SK-N-SH treated with all-trans-retinoic acid at 6 μM for 48 hours (cell line): ENCODE measurements at regions not wholly inside any gene's neighbourhood (a gene's known extent, or its start where the extent isn't known, plus 50 kb on each side); places are given as distances from the start of the nearest gene placed in this dataset.

Source experiments
- ATAC-seq: fragments of 200-7000 bp; cut with Tn5 transposase; 3 replicates; pipeline ENCODE4 v1.9.1; 2020; ENCODE audit warnings: mild to moderate bottlenecking, moderate library complexity
- ARNTL ChIP-seq: fragments of 450-650 bp; formaldehyde crosslinking; IDR thresholded peaks from 2 replicates; pipeline ENCODE4 v1.5.0; 2020; ENCODE audit warnings: low read depth, mild to moderate bottlenecking, moderate library complexity, borderline replicate concordance
- BACH2 ChIP-seq: fragments of 250-450 bp; sonication (Bioruptor Pico); IDR thresholded peaks from 2 replicates; pipeline ENCODE4 v1.9.0; 2021; ENCODE audit warnings: mild to moderate bottlenecking, borderline replicate concordance
- CSDC2 ChIP-seq: fragments of 250-450 bp; sonication (Bioruptor Pico); IDR thresholded peaks from 2 replicates; pipeline ENCODE4 v1.5.0; 2020; ENCODE audit warnings: mild to moderate bottlenecking, moderate library complexity
- GLIS3 ChIP-seq: fragments of 250-450 bp; sonication (Bioruptor Pico); IDR thresholded peaks from 2 replicates; pipeline ENCODE4 v1.5.0; 2020; ENCODE audit warnings: mild to moderate bottlenecking, moderate library complexity
- ISL1 ChIP-seq: fragments of 250-450 bp; sonication (Bioruptor Pico); IDR thresholded peaks from 2 replicates; pipeline ENCODE4 v2.1.2; 2022; ENCODE audit warnings: mild to moderate bottlenecking, moderate library complexity
- OSR1 ChIP-seq: fragments of 250-450 bp; sonication (Bioruptor Pico); IDR thresholded peaks from 2 replicates; pipeline ENCODE4 v1.8.0; 2022; ENCODE audit warnings: moderate library complexity, mild to moderate bottlenecking, inconsistent platforms
- PPARA ChIP-seq: fragments of 250-450 bp; sonication (Bioruptor Pico); IDR thresholded peaks from 2 replicates; pipeline ENCODE4 v1.5.0; 2020; ENCODE audit warnings: mild to moderate bottlenecking, borderline replicate concordance
- RARB ChIP-seq: fragments of 250-450 bp; sonication (Bioruptor Pico); IDR thresholded peaks from 2 replicates; pipeline ENCODE4 v1.8.0; 2021; ENCODE audit warnings: mild to moderate bottlenecking, moderate library complexity
- SNAI2 ChIP-seq: fragments of 250-450 bp; sonication (Bioruptor Pico); IDR thresholded peaks from 2 replicates; pipeline ENCODE4 v1.5.0; 2020; ENCODE audit warnings: mild to moderate bottlenecking, moderate library complexity
- TCF4 ChIP-seq: fragments of 250-450 bp; sonication (Bioruptor Pico); IDR thresholded peaks from 2 replicates; pipeline ENCODE4 v1.8.0; 2021; ENCODE audit warnings: mild to moderate bottlenecking, moderate library complexity, borderline replicate concordance
- TOX ChIP-seq: fragments of 250-450 bp; sonication (Bioruptor Pico); IDR thresholded peaks from 2 replicates; pipeline ENCODE4 v1.8.0; 2021; ENCODE audit warnings: mild to moderate bottlenecking, moderate library complexity, borderline replicate concordance
- ZC3H10 ChIP-seq: fragments of 250-450 bp; sonication (Bioruptor Pico); IDR thresholded peaks from 2 replicates; pipeline ENCODE4 v1.5.1; 2021; ENCODE audit warnings: mild to moderate bottlenecking, moderate library complexity
- ZFP3 ChIP-seq: fragments of 250-450 bp; sonication (Bioruptor Pico); IDR thresholded peaks from 2 replicates; pipeline ENCODE4 v1.5.0; 2020; ENCODE audit warnings: mild to moderate bottlenecking, moderate library complexity
- ZFP30 ChIP-seq: fragments of 450-650 bp; formaldehyde crosslinking; IDR thresholded peaks from 2 replicates; pipeline ENCODE4 v1.5.0; 2022; ENCODE audit warnings: mild to moderate bottlenecking, moderate library complexity
- ZNF565 ChIP-seq: fragments of 450-650 bp; formaldehyde crosslinking; conservative IDR thresholded peaks from 2 replicates; pipeline ENCODE4 v1.5.0; 2020; ENCODE audit warnings: low read depth, mild to moderate bottlenecking, moderate library complexity
- ZNF70 ChIP-seq: fragments of 450-650 bp; formaldehyde crosslinking; IDR thresholded peaks from 2 replicates; pipeline ENCODE4 v1.5.0; 2020; ENCODE audit warnings: mild to moderate bottlenecking, moderate library complexity
- ZNF8 ChIP-seq: fragments of 450-650 bp; formaldehyde crosslinking; IDR thresholded peaks from 2 replicates; pipeline ENCODE4 v1.5.0; 2020; ENCODE audit warnings: mild to moderate bottlenecking, moderate library complexity
- TF ChIP-seq, protein P1 (sequence below): fragments of 250-450 bp; sonication (Bioruptor Pico); IDR thresholded peaks from 2 replicates; pipeline ENCODE4 v1.5.0; 2020; ENCODE audit warnings: mild to moderate bottlenecking, moderate library complexity
- TF ChIP-seq, protein P2 (sequence below): fragments of 250-450 bp; sonication (Bioruptor Pico); IDR thresholded peaks from 2 replicates; pipeline ENCODE4 v1.8.0; 2020; ENCODE audit warnings: mild to moderate bottlenecking, moderate library complexity, borderline replicate concordance
- TF ChIP-seq, protein P3 (sequence below): fragments of 250-450 bp; sonication (Bioruptor Pico); IDR thresholded peaks from 2 replicates; pipeline ENCODE4 v1.5.1; 2021; ENCODE audit warnings: mild to moderate bottlenecking, moderate library complexity
- TF ChIP-seq, protein P4 (sequence below): fragments of 250-450 bp; sonication (Bioruptor Pico); IDR thresholded peaks from 2 replicates; pipeline ENCODE4 v1.5.1; 2020; ENCODE audit warnings: low read depth, mild to moderate bottlenecking, moderate library complexity

DNA sequence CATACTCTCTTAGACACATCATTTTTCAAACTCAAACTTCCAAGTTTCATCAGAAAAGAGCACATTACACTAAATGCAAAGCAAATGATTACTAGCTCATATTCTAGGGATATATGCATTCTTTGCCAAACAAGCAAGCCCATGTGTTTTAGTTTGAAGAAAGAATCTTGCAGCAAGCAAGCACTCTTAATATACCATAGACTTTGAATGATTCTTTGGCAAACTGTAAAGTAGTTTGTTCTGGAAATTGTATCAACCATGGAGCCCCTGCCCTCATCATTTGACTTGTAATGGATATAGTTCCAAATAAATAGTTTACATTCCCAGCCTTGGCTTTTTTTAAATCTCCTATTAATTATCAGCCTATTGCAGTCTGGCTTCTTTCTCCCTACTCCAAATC is 325.2 kb downstream of the NR2F1-AS1 start:
- no peak for TF ChIP-seq ZFP3 (CRISPR knock-in tag)
- TF ChIP-seq ZNF70 (CRISPR knock-in tag) = no peak
- TF ChIP-seq, protein P1, sequence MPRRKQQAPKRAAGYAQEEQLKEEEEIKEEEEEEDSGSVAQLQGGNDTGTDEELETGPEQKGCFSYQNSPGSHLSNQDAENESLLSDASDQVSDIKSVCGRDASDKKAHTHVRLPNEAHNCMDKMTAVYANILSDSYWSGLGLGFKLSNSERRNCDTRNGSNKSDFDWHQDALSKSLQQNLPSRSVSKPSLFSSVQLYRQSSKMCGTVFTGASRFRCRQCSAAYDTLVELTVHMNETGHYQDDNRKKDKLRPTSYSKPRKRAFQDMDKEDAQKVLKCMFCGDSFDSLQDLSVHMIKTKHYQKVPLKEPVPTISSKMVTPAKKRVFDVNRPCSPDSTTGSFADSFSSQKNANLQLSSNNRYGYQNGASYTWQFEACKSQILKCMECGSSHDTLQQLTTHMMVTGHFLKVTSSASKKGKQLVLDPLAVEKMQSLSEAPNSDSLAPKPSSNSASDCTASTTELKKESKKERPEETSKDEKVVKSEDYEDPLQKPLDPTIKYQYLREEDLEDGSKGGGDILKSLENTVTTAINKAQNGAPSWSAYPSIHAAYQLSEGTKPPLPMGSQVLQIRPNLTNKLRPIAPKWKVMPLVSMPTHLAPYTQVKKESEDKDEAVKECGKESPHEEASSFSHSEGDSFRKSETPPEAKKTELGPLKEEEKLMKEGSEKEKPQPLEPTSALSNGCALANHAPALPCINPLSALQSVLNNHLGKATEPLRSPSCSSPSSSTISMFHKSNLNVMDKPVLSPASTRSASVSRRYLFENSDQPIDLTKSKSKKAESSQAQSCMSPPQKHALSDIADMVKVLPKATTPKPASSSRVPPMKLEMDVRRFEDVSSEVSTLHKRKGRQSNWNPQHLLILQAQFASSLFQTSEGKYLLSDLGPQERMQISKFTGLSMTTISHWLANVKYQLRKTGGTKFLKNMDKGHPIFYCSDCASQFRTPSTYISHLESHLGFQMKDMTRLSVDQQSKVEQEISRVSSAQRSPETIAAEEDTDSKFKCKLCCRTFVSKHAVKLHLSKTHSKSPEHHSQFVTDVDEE (CRISPR knock-in tag) = no peak
- no peak for TF ChIP-seq ISL1
- TF ChIP-seq, protein P2, sequence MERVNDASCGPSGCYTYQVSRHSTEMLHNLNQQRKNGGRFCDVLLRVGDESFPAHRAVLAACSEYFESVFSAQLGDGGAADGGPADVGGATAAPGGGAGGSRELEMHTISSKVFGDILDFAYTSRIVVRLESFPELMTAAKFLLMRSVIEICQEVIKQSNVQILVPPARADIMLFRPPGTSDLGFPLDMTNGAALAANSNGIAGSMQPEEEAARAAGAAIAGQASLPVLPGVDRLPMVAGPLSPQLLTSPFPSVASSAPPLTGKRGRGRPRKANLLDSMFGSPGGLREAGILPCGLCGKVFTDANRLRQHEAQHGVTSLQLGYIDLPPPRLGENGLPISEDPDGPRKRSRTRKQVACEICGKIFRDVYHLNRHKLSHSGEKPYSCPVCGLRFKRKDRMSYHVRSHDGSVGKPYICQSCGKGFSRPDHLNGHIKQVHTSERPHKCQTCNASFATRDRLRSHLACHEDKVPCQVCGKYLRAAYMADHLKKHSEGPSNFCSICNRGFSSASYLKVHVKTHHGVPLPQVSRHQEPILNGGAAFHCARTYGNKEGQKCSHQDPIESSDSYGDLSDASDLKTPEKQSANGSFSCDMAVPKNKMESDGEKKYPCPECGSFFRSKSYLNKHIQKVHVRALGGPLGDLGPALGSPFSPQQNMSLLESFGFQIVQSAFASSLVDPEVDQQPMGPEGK (CRISPR knock-in tag) = no peak
- TF ChIP-seq, protein P3, sequence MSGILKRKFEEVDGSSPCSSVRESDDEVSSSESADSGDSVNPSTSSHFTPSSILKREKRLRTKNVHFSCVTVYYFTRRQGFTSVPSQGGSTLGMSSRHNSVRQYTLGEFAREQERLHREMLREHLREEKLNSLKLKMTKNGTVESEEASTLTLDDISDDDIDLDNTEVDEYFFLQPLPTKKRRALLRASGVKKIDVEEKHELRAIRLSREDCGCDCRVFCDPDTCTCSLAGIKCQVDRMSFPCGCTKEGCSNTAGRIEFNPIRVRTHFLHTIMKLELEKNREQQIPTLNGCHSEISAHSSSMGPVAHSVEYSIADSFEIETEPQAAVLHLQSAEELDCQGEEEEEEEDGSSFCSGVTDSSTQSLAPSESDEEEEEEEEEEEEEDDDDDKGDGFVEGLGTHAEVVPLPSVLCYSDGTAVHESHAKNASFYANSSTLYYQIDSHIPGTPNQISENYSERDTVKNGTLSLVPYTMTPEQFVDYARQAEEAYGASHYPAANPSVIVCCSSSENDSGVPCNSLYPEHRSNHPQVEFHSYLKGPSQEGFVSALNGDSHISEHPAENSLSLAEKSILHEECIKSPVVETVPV (CRISPR knock-in tag) = no peak
- no peak for TF ChIP-seq GLIS3 (CRISPR knock-in tag)
- no peak for TF ChIP-seq TOX (CRISPR knock-in tag)
- no peak for TF ChIP-seq ZNF8 (CRISPR knock-in tag)
- TF ChIP-seq ZFP30 (CRISPR knock-in tag) = no peak
- TF ChIP-seq CSDC2 (CRISPR knock-in tag) = no peak
- TF ChIP-seq RARB (CRISPR knock-in tag) = no peak
- no peak for TF ChIP-seq TCF4 (CRISPR knock-in tag)
- no peak for TF ChIP-seq ZNF565
- TF ChIP-seq SNAI2 (CRISPR knock-in tag) = no peak
- TF ChIP-seq OSR1 (CRISPR knock-in tag) = no peak
- TF ChIP-seq, protein P4, sequence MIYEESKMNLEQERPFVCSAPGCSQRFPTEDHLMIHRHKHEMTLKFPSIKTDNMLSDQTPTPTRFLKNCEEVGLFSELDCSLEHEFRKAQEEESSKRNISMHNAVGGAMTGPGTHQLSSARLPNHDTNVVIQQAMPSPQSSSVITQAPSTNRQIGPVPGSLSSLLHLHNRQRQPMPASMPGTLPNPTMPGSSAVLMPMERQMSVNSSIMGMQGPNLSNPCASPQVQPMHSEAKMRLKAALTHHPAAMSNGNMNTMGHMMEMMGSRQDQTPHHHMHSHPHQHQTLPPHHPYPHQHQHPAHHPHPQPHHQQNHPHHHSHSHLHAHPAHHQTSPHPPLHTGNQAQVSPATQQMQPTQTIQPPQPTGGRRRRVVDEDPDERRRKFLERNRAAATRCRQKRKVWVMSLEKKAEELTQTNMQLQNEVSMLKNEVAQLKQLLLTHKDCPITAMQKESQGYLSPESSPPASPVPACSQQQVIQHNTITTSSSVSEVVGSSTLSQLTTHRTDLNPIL (CRISPR knock-in tag) = no peak
- no peak for TF ChIP-seq ZC3H10 (CRISPR knock-in tag)
- no peak for TF ChIP-seq PPARA (CRISPR knock-in tag)
- no peak for TF ChIP-seq BACH2 (CRISPR knock-in tag)
- no peak for ATAC-seq

DNA sequence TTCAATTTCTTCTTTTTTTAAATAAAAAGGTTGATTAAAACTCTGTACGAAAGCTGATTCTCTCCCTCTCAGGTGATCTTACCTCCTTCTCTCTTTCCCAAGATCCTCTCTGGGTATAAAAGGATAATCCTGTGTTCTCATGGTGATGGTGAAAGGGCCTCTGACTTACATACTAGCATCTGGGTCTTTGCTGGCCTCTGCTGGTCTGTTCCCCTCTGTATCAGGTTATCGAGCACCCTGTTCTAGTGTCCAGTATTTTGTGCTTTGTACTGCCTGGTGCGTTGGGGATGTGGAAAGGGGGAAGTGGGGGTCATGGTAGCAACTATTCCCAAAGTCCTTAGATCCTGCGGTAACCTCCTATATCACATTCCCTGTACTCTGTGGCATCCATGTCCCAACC is 328.9 kb downstream of the NR2F1-AS1 start:
- TF ChIP-seq, protein P4 (CRISPR knock-in tag) = no peak
- TF ChIP-seq, protein P3 (CRISPR knock-in tag) = no peak
- TF ChIP-seq GLIS3 (CRISPR knock-in tag) = no peak
- TF ChIP-seq, protein P2 (CRISPR knock-in tag) = no peak
- TF ChIP-seq ZFP30 (CRISPR knock-in tag) = no peak
- TF ChIP-seq SNAI2 (CRISPR knock-in tag) = no peak
- TF ChIP-seq BACH2 (CRISPR knock-in tag) = no peak
- TF ChIP-seq OSR1 (CRISPR knock-in tag) = no peak
- no peak for TF ChIP-seq RARB (CRISPR knock-in tag)
- no peak for TF ChIP-seq ARNTL (CRISPR knock-in tag)
- TF ChIP-seq ISL1 = no peak
- no peak for TF ChIP-seq TOX (CRISPR knock-in tag)
- TF ChIP-seq, all 23 proteins: peak for 0
- no peak for ATAC-seq
